Adipocyte (in vitro differentiated cells): ENCODE measurements at regions not wholly inside any gene's neighbourhood (a gene's known extent, or its start where the extent isn't known, plus 50 kb on each side); places are given as distances from the start of the nearest gene placed in this dataset.

Experiments
- DNase-seq: peaks from one replicate; pipeline ENCODE4 v3.0.0-alpha.2; 2015; ENCODE audit warnings: low read depth
- H3K27me3 ChIP-seq: replicated peaks from 2 replicates; pipeline ENCODE4 v1.7.0; 2013; ENCODE audit warnings: mild to moderate bottlenecking, low read length, moderate library complexity; ENCODE audit not compliant: control insufficient read depth, insufficient read depth
- H3K36me3 ChIP-seq: 2 replicates; pipeline ENCODE4 v1.7.0; 2013; ENCODE audit warnings: low read length, mild to moderate bottlenecking, moderate library complexity; ENCODE audit not compliant: control insufficient read depth, insufficient read depth, severe bottlenecking
- H3K4me1 ChIP-seq: 2 replicates; pipeline ENCODE4 v1.7.0; 2013; ENCODE audit warnings: mild to moderate bottlenecking, low read length, moderate library complexity; ENCODE audit not compliant: control insufficient read depth, insufficient read depth
- H3K4me3 ChIP-seq: 2 replicates; pipeline ENCODE4 v1.7.0; 2013; ENCODE audit warnings: mild to moderate bottlenecking, low read length, moderate library complexity
- H3K9ac ChIP-seq: 2 replicates; pipeline ENCODE4 v1.7.0; 2013; ENCODE audit warnings: mild to moderate bottlenecking, low read length, moderate library complexity
- H3K9me3 ChIP-seq: 2 replicates; pipeline ENCODE4 v1.7.0; 2013; ENCODE audit warnings: mild to moderate bottlenecking, low read length, moderate library complexity; ENCODE audit not compliant: control insufficient read depth

- Histone ChIP-seq H3K27me3 (no peaks in the 10 kb centered on the region), H3K4me1 (no peaks in the 10 kb centered on the region), H3K9me3 (no peaks in the 10 kb centered on the region), H3K4me3 (no peak overlapping the region), H3K9ac (no peak overlapping the region), H3K36me3 (peaks cover 61% of the 10 kb centered on the region)
- no peak for DNase-seq
Measured at GRCh38 chr21:28877318-28877884, 115.3 kb downstream of the LTN1 start.

- peaks cover 44% of the 10 kb centered on the region for H3K36me3 ChIP-seq
- H3K4me1 ChIP-seq = peaks cover 5% of the 10 kb centered on the region
Measured at GRCh38 chr21:28875078-28875477, 117.6 kb downstream of the LTN1 start.

GRCh38 chr21:28872218-28872617 is 120.5 kb downstream of the LTN1 start:
- Histone ChIP-seq H3K27me3 (no peaks in the 10 kb centered on the region), H3K4me1 (peaks cover 22% of the 10 kb centered on the region), H3K36me3 (peaks cover 25% of the 10 kb centered on the region), H3K9ac (no peak overlapping the region), H3K4me3 (no peak overlapping the region), H3K9me3 (no peaks in the 10 kb centered on the region)
- DNase-seq = no peak

More at GRCh38 chr21:28875078-28875477, 117.6 kb downstream of the LTN1 start:
- H3K27me3 ChIP-seq = no peaks in the 10 kb centered on the region
- DNase-seq = no peak
- no peak overlapping the region for H3K4me3 ChIP-seq
- H3K9ac ChIP-seq = no peak overlapping the region
- no peaks in the 10 kb centered on the region for H3K9me3 ChIP-seq

GRCh38 chr21:28871388-28872010 is 121.2 kb downstream of the LTN1 start:
- Histone ChIP-seq H3K36me3 (peaks cover 25% of the 10 kb centered on the region), H3K9me3 (no peaks in the 10 kb centered on the region), H3K4me1 (peaks cover 29% of the 10 kb centered on the region), H3K27me3 (no peaks in the 10 kb centered on the region), H3K4me3 (no peak overlapping the region), H3K9ac (no peak overlapping the region)
- no peak for DNase-seq

- peak; percentile 55 for DNase-seq
- no peaks in the 10 kb centered on the region for H3K36me3 ChIP-seq
- no peaks in the 10 kb centered on the region for H3K9me3 ChIP-seq
- no peaks in the 10 kb centered on the region for H3K27me3 ChIP-seq
- peaks cover 42% of the 10 kb centered on the region for H3K4me1 ChIP-seq
- H3K4me3 ChIP-seq = no peak overlapping the region
- peak overlapping the region; percentile 55 for H3K9ac ChIP-seq
Measured at GRCh38 chr21:28867401-28867800, 125.3 kb downstream of the LTN1 start.

- Histone ChIP-seq H3K4me1 (peaks cover 37% of the 10 kb centered on the region), H3K9ac (no peak overlapping the region), H3K27me3 (no peaks in the 10 kb centered on the region), H3K4me3 (no peak overlapping the region), H3K36me3 (no peaks in the 10 kb centered on the region), H3K9me3 (no peaks in the 10 kb centered on the region)
- no peak for DNase-seq
Measured at GRCh38 chr21:28865488-28866186, 127.0 kb downstream of the LTN1 start.

- H3K9me3 ChIP-seq = peaks cover 7% of the 10 kb centered on the region
- DNase-seq = no peak
Measured at GRCh38 chr21:28858424-28858823, 134.3 kb downstream of the LTN1 start.

GRCh38 chr21:28857752-28858151 is 134.9 kb downstream of the LTN1 start:
- DNase-seq = no peak
- H3K9me3 ChIP-seq = peaks cover 7% of the 10 kb centered on the region
- peaks cover 12% of the 10 kb centered on the region for H3K4me1 ChIP-seq
- no peak overlapping the region for H3K4me3 ChIP-seq
- no peaks in the 10 kb centered on the region for H3K36me3 ChIP-seq
- H3K27me3 ChIP-seq = no peaks in the 10 kb centered on the region
- no peak overlapping the region for H3K9ac ChIP-seq

More at GRCh38 chr21:28858424-28858823, 134.3 kb downstream of the LTN1 start:
- Histone ChIP-seq H3K4me1 (peaks cover 12% of the 10 kb centered on the region), H3K4me3 (no peak overlapping the region), H3K36me3 (no peaks in the 10 kb centered on the region), H3K27me3 (no peaks in the 10 kb centered on the region), H3K9ac (no peak overlapping the region)

GRCh38 chr21:28856588-28857250 is 136.0 kb downstream of the LTN1 start:
- peak overlapping the region; percentile 39 for H3K4me3 ChIP-seq
- no peaks in the 10 kb centered on the region for H3K27me3 ChIP-seq
- H3K9me3 ChIP-seq = peaks cover 7% of the 10 kb centered on the region
- H3K4me1 ChIP-seq = peaks cover 12% of the 10 kb centered on the region
- H3K9ac ChIP-seq = no peak overlapping the region
- peak; percentile 42 for DNase-seq
- no peaks in the 10 kb centered on the region for H3K36me3 ChIP-seq

- no peak overlapping the region for H3K4me3 ChIP-seq
- H3K36me3 ChIP-seq = no peaks in the 10 kb centered on the region
- no peak overlapping the region for H3K9ac ChIP-seq
- H3K4me1 ChIP-seq = peaks cover 12% of the 10 kb centered on the region
- peaks cover 7% of the 10 kb centered on the region for H3K9me3 ChIP-seq
- H3K27me3 ChIP-seq = no peaks in the 10 kb centered on the region
- no peak for DNase-seq
Measured at GRCh38 chr21:28852706-28853105, 140.0 kb downstream of the LTN1 start.

GRCh38 chr21:28851645-28852044 is 141.0 kb downstream of the LTN1 start:
- H3K4me3 ChIP-seq = no peak overlapping the region
- H3K4me1 ChIP-seq = peaks cover 4% of the 10 kb centered on the region
- H3K27me3 ChIP-seq = no peaks in the 10 kb centered on the region
- no peak for DNase-seq
- H3K36me3 ChIP-seq = no peaks in the 10 kb centered on the region
- H3K9me3 ChIP-seq = peaks cover 7% of the 10 kb centered on the region
- no peak overlapping the region for H3K9ac ChIP-seq
